GM19455 (cell line): ENCODE measurements at regions not wholly inside any gene's neighbourhood (a gene's known extent, or its start where the extent isn't known, plus 50 kb on each side); places are given as distances from the start of the nearest gene placed in this dataset.
"Not testable (repeated sequence)": the region's sequence is repeated elsewhere in the genome, so short reads cannot be mapped to it uniquely, and the experiment has no call there.

Experiments used
- ATAC-seq: cut with Tn5 transposase; IDR thresholded peaks from one replicate; pipeline ENCODE4 v1.9.1; 2021; ENCODE audit not compliant: unreplicated experiment

DNA sequence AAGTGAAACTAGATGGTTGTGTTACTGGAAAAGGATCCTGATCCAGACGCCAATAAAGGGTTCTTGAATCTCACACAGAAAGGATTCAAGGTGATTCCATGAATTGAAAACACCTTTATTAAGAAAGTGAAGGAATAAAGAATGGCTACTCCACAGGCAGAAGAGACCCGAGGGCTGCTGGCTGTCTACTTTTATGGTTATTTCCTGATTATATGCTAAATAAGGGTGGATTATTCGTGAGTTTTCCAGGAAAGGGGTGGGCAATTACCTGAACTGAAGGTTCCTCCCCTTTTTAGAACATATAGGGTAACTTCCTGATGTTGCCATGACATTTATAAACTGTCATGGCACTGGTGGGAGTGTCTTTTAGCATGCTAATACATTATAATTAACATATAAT is 50.9 kb upstream of the WARS2 start:
- no peak for ATAC-seq

DNA sequence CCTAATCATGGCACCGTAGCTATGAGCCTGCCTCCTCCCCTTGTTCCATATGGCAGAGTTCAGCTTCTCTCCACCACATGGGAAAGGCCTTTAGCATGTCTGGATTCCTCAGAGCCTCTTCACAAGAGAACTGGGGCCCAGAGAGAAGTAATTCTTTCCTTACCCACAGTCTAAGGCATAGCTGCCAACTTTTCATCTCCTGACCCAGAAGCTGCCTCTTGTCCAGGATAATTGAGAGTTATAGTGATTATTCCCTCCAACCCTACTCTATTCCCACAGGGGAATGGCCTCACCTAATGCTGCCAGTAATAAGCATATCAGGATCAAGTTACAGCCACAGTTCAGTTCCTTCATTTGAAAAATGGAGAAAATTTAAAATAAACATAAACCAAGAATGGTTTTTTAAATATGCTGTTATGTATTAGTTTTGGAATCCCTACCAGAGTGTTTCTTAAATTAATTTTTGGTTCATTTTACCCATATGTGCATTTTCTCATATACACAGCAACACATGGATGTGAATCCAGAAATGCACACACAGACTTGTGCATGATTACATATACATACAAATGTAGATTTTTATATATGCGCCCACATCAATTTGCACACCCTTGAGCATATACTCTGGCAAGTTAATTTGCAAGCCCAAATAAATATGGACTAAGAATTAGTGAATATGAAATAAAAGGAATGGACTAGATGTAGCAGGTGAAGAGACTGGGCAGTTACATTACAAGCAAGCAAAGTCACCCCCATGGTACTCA is 63.9 kb upstream of the WARS2 start:
- ATAC-seq, result no peak

DNA sequence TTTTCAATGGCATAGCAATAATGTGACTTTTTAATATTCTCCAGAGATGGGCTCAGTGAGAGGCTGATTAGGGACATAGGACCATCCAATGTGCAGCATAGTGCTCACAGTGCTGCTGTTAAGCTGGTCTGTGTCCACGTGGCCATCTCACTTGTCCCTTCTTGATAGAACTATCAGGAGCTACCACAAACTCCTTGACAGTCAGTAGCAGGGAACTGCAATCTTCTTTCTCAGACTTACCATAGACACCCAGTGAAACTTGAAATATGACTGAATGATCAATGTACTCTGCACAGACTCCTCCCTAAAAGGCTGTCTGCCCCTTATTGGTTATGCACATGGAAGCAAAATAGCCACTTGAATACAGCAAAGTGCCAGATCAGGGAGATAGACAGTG is 64.5 kb upstream of the WARS2 start:
- no peak for ATAC-seq

DNA sequence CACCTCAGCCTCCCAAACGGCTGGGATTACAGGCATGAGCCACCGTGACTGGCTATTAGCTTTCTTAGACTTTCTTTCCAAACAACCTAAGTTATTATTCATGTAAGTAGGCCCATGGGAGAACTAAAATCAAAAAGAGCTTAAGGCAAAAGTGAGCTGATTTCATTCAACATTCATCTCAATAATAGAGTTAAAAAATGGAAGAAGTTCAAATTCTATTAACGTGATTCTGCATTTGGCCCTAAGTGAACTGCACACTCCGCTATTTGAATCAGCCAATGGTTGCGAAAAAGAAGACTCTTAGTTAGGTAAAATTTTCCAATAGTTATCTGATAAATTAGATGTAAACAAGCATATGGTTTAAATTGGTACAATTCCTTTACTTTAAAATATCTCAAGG is 68.6 kb upstream of the WARS2 start:
- no peak for ATAC-seq

DNA sequence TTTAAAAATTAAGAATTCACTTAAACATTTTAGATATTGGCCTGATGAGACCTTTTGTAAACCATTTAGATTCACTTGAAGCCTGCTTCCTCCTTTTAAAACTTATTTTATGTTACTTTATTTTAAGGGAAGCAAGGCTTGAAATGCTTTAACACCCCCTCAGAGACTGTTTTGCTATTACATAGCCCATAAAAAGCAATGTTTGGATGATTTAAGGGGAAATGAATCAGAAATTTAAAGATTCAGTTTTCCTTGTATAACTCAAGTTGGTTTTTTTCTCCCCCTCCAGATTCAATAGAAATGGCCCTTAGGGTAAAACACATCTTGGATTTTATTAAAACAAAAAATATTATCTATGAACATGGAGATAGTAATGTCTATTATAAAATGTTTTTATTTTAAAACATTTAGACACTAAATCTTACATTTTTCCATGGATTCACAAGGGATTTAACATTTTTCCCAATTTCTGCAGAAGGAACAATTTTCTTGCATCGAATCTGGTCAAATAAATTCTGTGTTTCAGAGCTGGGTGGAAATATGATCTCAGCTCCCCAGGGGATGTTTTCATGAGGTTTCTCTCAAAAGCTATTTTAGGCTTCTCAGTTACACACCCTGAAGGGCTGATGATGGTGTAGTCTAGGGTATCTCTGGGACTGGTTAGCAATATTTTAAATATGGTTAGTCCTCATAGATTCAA is 69.3 kb upstream of the WARS2 start:
- no peak for ATAC-seq

DNA sequence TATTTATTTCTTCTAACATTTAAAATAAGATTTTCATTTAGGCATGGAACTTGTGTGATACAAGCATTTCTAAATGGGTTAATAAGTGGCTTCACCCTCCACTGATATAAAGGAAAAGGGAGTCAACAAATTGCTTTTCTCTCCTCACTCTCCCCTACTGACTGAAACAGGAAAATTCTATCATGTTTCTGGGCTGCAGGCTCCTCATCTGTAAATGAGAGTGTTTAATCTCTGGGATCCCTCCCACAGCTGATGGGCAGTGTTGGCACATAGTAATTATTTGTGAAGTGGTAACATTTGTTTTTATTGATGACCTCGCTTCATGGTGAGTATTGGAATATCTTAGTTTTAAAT is 69.8 kb upstream of the WARS2 start:
- ATAC-seq, result no peak

DNA sequence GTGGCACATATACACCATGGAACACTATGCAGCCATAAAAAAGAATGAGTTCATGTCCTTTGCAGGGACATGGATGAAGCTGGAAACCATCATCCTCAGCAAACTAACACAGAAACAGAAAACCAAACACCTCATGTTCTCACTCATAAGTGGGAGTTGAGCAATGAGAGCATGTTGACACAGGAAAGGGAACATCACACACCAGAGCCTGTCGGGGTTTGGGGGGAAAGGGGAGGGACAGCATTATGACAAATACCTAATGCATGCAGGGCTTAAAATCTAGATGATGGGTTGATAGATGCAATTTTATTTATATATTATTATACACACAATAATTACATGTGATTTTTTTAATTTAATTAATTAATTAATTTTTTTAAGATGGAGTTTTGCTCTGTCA is 72.8 kb upstream of the WARS2 start:
- ATAC-seq, result not testable (repeated sequence)

DNA sequence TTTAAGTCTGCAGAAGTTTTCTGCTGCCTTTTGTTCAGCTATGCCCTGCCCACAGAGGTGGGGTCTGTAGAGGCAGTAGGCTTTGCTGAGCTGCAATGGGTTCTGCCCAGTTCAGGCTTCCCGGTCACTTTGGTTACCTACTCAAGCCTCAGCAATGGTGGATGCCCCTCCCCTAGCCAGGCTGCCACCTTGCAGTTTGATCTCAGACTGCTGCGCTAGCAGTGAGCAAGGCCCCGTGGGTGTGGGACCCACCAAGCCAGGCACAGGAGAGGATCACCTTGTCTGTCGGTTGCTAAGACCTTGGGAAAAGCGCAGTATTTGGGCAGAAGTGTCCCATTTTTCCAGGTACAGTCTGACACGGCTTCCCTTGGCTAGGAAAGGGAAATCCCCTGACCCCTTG is 74.5 kb upstream of the WARS2 start:
- ATAC-seq, result not testable (repeated sequence)

DNA sequence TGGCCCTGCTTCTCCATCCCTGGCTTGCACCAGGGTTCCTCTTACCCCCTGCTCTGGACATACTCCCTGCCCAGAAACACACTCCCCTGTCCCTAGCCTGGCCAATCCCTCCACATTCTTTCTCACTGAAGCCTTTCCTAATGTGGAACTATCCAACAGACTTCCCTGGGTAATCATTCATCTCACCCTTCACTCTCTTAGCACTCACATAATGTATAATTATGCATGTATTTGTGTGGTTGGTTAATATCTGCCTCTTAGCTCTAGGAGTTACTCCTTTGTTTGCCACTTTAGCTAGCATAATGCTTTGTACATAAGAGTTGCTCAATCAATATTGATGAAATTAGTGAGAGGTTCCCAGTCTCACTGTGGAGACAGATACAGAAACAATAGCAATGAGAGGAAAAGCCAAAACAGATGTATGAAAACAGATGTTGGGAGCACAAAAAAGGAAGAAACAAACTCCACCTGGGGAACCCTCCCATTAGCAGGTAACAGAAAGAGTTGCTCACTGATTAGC is 76.9 kb upstream of the WARS2 start:
- no peak for ATAC-seq

DNA sequence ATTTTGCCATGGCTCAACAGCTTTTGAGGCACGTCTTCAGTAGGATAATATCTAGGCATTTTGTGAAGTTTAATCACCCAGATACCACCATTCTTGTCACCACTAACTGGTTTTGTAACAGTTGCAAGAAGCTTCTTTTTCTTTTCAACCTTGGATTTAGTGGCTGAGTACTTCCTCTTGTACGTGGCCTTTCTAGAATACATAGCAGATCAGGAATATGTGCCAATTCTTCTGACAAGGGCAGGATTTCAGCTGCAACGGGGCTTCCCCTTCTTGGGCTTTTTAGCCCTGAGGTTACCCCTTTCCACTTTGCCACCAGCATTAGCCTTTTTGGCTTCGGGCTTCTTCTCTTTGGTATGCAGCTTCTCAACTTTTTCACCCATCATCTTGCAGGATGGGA is 79.3 kb upstream of the WARS2 start:
- ATAC-seq, result no peak

DNA sequence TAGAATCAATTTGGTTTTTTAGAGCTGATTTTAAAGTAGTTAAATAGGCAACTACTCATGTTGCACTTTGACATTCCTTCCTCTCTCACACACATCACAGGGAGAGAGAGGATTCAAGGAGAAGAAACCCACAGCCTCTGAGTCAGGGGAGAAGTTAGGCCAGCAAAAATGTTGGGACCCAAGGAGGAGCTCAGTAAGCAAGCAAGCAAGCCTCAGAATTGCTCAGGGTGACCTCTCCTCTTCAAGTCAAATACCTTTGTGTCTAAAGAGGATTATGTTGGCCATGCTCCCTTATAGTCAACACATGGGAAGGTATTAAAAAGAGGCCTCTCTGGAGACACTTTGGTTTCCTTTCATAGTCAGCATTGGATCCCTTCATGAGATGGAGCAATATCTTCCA is 80.5 kb upstream of the WARS2 start:
- no peak for ATAC-seq

DNA sequence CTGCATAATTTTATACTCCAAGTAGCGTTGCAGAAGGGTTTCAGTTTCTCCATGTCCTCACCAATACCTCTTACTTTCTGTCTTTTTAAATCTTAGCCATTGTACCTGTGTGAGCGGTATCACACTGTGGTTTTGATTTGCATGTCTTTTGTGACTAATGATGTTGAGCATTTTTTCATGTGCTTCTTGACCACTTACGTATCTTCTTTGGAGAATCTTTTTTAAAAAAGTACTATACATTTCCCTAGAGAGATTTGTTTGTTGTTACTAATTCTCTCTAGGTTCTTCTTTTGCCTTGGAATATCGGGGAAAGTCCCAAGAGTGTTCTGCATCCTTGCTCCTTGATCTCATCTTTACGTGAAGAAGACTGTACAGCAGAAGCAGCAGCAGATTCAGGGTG is 81.8 kb upstream of the WARS2 start:
- no peak for ATAC-seq

DNA sequence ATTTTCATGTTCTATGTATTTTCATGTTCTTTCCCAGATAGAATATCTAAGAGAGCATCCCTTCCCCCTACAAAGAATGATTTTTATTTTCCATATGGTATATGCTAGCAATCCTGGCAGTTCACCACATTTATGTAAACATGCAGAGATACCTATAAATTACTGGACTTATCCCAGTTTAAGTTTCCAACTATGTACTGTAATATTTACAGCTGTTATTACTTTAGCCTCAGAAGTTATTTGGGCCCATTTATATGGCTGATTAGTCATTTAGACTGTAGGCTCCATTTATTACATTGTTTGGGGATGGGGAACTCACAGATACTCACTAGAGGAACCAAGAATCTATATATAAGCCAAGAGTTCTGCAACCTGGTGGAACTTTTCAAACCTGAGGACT is 84.8 kb upstream of the WARS2 start:
- no peak for ATAC-seq

DNA sequence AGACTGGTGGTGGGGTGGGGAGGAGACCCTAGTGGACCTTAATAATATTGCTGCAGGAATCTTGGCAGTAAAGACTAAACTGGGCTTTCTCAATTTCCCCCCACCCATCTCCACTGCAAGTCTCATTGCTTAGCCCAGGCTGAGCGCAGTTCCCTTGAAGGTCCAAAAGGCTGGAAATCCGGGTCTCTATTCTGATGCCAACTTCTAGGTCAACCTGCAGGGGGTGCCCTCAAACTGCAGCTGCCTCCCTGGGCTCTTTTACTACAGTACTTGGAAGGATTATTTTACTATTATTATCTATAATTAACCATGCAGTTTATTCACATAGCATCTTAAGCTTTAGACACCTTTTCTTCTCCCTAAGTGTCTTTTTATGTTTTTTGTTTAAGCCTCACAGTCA is 85.4 kb upstream of the WARS2 start:
- ATAC-seq, result no peak

DNA sequence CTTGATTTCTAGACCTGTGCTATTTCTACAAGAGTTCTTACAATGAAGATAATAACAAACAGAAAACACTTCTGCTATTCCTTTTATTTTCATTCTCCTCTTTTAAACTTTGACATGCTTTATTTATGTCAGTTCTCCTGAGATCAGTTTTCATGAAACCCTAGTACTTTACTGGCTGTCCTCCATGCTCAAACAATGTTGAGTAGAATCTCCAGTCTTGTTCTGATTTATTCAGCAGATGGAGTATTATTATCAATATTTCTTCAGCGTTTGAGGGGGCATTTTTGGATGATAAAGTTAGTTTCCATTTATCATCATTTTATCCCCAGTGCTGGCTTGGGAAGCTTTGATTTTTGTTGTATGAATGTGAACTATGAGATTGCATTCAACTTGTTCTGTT is 85.9 kb upstream of the WARS2 start:
- no peak for ATAC-seq

DNA sequence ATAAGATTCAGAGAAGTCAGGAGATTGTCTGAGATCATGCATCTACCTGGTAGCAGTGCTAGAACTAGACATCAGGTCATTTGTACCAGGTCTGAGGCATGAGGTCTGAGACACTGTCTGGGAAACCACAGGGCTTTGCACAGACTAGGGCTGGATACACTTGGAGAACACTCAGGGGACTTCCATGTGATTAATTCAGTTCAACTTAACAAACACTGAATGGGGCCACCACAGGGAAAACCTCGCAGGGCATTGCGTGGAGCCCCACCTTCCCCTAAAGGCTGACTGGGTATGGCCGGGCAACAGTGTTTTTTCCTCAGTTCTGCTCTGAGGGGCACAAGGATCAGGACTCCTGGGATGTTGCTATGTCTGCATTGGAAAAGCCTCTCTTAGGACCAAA is 86.5 kb upstream of the WARS2 start:
- no peak for ATAC-seq

DNA sequence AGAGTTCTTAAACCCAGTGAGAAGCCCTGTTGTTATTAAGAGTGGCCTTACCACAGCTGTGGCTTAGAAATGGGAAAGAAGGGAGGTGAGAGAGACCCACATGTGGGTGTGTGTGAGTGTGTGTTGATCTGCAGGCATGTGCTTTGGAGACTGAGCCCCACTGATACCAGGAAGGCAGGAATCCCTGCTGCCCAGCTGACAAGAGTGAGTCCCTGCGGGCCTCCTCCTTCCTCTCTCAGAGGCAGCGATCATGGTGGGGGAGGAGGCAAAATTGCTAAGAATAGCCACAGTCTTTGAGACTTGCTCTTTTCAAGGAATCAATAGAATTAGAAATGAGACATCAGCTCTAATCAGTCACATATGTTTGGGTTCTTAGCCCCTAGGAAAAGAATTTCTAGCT is 87.0 kb upstream of the WARS2 start:
- ATAC-seq, result no peak

DNA sequence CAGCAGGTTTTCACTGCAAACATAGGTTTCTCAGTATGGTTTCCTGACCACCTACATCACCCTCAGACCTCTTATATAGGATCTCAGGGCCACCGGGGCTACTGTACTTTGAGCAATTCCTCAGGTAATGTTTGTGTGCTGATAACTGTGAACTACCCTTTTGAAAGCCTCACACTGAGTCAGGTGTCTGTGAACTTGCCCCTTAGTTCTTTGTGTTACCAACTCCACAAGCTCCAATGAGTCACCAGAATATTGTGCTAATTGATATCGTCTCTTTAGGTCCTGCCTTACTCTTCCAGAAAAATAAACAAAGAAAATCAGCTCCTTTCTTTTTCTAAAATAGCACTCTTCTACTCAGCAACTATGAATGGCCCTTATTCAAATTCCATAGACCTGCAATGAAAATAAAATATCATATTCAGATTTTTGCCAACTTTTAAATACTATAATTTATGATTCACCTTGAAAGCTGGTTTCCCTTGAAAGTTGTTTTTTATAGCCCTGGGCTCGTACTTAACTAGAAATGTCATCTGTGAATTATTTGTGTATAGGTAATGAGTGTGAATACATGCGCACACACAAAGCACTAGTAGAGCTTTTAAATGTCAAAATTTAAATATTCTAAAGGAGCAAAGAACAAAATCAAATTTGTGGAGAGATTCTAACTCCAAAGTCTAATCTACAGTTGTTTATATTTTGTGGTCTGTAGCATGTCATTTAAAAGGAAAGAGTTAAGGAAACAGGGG is 88.1 kb upstream of the WARS2 start:
- no peak for ATAC-seq

DNA sequence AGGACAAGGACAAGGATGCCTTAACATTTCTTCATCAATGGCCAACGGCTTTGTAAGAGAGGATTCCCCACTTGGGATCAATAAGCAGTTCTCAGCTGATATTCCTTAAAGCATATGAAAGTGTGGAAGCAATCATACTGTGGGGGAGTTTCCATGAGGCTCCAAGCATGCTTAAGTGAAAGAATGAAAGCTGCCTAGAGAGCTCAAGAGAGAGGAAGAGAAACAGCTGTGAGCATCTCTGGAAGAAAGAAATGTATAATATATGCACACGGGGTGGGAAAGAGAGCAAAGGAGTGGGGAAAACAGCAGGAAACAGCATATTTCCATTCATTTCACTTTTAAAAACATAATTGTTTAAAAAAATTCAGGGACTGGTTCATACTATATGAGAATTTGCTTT is 94.7 kb upstream of the WARS2 start:
- no peak for ATAC-seq

DNA sequence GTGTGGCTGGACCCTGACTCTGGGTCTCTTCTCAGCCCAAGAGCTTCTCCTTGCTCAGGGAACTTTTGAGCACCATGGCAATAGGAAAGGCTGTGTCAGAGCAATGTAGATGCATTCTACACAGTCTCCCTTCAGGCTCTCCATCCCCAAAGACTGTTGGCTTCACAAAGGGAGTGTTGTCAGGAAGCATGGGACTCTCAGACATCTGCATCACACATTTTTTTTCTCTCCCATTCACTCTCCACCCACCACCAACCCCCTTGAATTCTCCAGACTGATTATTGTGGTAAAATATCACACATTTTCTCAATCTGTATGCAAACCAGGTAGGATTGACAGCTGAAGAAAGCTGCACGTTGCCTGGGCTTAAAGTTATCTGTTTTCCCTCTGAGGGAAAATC is 105.4 kb upstream of the WARS2 start:
- no peak for ATAC-seq

DNA sequence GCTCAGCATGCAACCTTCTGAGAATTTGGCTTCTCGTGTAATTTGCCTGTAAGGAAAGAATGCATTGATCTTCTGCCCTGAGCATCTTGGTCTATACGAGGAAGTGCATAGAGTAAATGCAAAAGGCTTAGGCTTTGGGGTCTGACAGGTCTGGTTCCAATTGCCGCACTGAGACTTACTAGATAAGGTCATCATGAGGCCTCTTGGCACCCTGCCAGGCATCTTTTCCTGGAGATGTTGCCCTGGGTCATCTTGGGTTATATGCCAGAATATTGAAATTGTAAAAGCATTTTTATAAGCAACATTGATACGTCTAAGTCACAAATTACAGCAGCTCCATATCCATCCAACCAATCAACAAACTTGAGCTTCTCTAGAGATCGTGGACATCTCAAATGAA is 108.8 kb upstream of the WARS2 start:
- ATAC-seq, result no peak

DNA sequence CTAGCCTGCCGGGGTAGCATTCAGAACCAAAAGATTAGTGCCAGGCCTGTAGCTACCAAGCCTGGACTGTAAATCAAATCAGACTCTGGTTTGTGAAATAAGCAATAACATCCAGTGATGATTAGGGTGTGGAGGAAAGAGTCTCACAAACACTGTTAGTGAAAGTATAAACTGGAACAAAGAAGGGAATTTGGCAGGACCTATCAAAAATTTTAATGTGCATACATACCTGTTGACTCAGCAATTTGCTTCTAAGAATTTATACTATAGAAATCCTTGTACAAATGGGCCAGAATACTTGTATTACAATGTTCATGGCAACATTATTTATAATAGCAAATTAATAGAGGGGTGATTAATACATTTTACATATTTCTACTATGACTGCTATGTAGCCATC is 109.8 kb upstream of the WARS2 start:
- no peak for ATAC-seq
